ENCODE measurements at regions not wholly inside any gene's neighbourhood (a gene's known extent, or its start where the extent isn't known, plus 50 kb on each side); places are given as distances from the start of the nearest gene placed in this dataset.

DNA sequence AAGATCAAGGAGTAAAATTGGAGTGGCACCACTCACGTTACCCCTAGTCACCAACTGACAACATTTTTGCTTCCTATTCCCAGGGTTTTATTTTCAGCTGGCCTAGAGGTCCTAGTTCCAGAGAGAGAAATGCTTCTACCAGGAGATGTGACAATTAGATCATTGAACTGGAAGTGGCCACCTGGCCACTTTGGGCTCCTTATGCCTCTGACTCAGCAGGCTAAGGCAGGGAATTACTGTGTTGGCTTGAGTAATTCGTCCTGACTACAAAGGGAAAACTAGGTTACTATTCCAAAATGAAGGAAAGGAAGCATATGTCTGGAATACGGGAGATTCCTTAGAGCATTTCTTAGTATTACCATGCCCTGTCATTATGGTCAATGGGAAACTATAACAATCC, 831.6 kb upstream of the NDST4 start:
- TF ChIP-seq CHD1 (IDR thresholded peaks at IDR 0.05; ENCODE audit: low read depth, low read length): no peak
- TF ChIP-seq POLR2A (IDR thresholded peaks at IDR 0.05; ENCODE audit: low read depth, low read length): no peak
- TF ChIP-seq RAD21 (IDR thresholded peaks at IDR 0.05; ENCODE audit: low read length): no peak
- TF ChIP-seq, protein P1, sequence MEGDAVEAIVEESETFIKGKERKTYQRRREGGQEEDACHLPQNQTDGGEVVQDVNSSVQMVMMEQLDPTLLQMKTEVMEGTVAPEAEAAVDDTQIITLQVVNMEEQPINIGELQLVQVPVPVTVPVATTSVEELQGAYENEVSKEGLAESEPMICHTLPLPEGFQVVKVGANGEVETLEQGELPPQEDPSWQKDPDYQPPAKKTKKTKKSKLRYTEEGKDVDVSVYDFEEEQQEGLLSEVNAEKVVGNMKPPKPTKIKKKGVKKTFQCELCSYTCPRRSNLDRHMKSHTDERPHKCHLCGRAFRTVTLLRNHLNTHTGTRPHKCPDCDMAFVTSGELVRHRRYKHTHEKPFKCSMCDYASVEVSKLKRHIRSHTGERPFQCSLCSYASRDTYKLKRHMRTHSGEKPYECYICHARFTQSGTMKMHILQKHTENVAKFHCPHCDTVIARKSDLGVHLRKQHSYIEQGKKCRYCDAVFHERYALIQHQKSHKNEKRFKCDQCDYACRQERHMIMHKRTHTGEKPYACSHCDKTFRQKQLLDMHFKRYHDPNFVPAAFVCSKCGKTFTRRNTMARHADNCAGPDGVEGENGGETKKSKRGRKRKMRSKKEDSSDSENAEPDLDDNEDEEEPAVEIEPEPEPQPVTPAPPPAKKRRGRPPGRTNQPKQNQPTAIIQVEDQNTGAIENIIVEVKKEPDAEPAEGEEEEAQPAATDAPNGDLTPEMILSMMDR (conservative IDR thresholded peaks at IDR 0.05; ENCODE audit: low read depth, low read length): no peak
- no peak for TF ChIP-seq MXI1 (IDR thresholded peaks at IDR 0.05; ENCODE audit: borderline replicate concordance, low read depth, low read length)
- TF ChIP-seq MAFK (IDR thresholded peaks at IDR 0.05; ENCODE audit: low read depth, low read length): no peak

Measured in IMR-90 (cell line).